Body of pancreas (tissue), 4 donors: ENCODE measurements at regions not wholly inside any gene's neighbourhood (a gene's known extent, or its start where the extent isn't known, plus 50 kb on each side); places are given as distances from the start of the nearest gene placed in this dataset.

Experiments
- CTCF ChIP-seq, 7 experiments: fragments of 450-650 bp in 4 of 7; fragments of 200-600 bp in 3 of 7; sonication (generic) in 3 of 7; IDR thresholded peaks; one replicate each; pipeline ENCODE4 v1.5.1; 2016 to 2019; ENCODE audit warnings: antibody characterized with exemption in 7 of 7
- POLR2A ChIP-seq, 3 donors: fragments of 450-650 bp; IDR thresholded peaks; one replicate each; pipeline ENCODE4 v1.6.1; 2016; ENCODE audit warnings: antibody characterized with exemption in 3 of 3, mild to moderate bottlenecking in 2 of 3

- TF ChIP-seq POLR2A (IDR thresholded peaks at IDR 0.05) = no peak
- TF ChIP-seq CTCF (IDR thresholded peaks at IDR 0.05) = no peak
Measured at GRCh38 chr11:49851971-49852389, 100.2 kb upstream of the OR4C13 start.
